ENCODE measurements at regions not wholly inside any gene's neighbourhood (a gene's known extent, or its start where the extent isn't known, plus 50 kb on each side); places are given as distances from the start of the nearest gene placed in this dataset.

DNA sequence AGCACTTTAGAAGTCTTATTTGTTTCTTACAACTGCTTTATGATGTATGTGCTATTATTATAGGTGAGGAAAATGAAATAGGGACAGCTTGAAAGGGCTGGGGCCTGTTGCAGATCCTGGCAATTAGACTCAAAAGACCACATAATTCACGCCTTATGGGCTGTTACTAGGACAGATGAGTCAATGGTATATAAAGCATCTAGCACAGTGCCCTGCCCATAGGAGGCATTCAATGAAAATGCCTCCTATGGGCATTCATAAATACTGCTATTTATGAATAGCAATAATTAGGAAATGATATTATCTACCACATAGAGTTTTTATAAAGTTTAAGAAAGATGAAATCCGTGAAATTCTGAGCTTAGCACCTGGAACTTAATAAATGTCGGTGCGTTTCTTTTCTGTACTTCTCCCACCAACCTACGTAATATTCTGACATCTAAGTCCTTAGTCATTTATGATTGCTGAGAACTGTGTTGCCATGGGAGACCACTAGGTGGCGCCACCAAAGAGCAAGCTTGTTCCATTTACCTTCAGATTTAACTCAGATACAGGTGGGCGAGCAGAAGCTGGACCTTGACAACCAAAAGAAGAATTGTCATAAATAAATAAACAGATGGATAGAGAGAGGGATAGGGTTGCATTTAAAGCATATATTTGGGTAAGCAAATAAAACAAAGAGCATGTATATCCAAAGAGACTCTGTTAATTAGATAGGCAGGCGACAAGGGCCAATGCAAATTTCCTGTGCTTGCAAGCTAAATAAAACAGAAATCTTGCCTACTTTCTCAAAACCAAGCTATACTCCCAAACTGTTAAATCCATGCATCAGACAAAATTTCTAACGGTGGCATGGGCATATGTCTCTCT lies 699.9 kb downstream of the INHBA start:
- no peak overlapping the region for H3K4me3 Mint-ChIP-seq
- H3K27me3 Mint-ChIP-seq (ENCODE audit: low read depth) = no peaks in the 10 kb centered on the region
- peaks cover 6% of the 10 kb centered on the region for H3K9me3 Mint-ChIP-seq
- no peaks in the 10 kb centered on the region for H3K36me3 Mint-ChIP-seq (ENCODE audit: insufficient read depth)
- H3K4me1 Mint-ChIP-seq (ENCODE audit: low read depth) = no peaks in the 10 kb centered on the region
- DNase-seq (no peak), ATAC-seq (no peak)

DNA sequence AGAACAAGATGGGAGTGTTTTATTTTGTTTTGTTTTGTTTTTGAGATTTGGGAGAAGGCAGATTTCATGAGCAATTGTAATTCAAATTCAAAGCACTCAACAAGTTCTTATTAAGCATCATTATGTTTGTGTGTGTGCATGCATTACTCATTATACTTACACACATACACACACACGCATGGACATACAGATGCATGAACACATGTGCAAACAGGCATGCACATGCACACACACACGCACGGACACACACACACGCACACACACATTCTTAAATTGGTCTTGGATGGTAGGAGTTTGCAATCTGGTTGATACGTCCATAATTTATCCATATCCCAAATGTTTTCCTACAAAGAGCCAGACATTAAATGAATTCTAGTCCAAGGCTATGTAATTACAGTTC lies 702.8 kb downstream of the INHBA start:
- Mint-ChIP-seq H3K4me1 (ENCODE audit: low read depth) (no peaks in the 10 kb centered on the region), H3K27me3 (ENCODE audit: low read depth) (no peaks in the 10 kb centered on the region), H3K4me3 (no peak overlapping the region), H3K9me3 (peaks cover 6% of the 10 kb centered on the region), H3K36me3 (ENCODE audit: insufficient read depth) (no peaks in the 10 kb centered on the region)
- ATAC-seq (no peak), DNase-seq (no peak)

DNA sequence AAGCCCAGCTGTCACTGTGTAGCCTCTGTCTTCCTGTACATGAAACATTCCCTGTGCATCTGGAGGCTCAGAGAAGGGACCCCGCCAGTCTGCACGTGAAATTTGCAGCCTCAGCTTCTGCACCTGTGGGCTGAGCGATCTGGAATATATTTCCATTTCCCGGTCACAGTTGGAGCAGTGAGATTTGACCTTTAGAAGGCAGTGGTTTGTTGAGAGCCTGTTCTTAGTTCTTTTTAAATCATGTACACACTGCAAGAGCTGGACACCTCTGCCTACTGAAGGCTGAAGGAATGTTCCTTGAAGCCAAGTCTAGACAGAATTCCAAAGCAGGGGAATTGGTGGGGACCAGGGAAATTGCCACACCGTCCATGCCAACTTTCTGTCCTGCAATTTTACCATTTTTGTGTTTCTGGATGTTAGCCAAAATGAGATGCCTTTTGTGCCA lies 706.6 kb downstream of the INHBA start:
- no peak overlapping the region for H3K4me3 Mint-ChIP-seq
- ATAC-seq = no peak
- H3K36me3 Mint-ChIP-seq (ENCODE audit: insufficient read depth) = no peaks in the 10 kb centered on the region
- H3K27me3 Mint-ChIP-seq (ENCODE audit: low read depth) = no peaks in the 10 kb centered on the region
- no peaks in the 10 kb centered on the region for H3K4me1 Mint-ChIP-seq (ENCODE audit: low read depth)
- DNase-seq = no peak
- peaks cover 8% of the 10 kb centered on the region for H3K9me3 Mint-ChIP-seq

DNA sequence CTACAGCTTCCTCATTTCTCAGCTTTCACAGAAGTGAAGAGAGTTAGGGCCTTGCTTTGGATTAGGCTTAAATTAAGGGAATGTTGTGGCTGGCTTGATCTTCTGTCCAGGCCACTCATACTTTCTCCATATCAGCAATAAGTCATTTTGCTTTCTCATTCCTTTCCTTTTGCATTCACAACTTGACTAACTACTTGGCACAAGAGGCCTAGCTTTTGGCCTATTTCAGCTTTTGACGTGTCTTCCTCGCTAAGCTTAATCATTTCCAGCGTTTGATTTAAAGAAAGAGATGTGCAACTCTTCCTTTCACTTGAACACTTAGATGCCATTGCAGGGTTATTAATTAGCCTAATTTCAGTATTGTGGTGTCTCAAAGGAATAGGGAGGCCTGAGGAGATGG lies 712.0 kb downstream of the INHBA start:
- Mint-ChIP-seq H3K4me1 (ENCODE audit: low read depth) (no peaks in the 10 kb centered on the region), H3K9me3 (peaks cover 9% of the 10 kb centered on the region), H3K36me3 (ENCODE audit: insufficient read depth) (no peaks in the 10 kb centered on the region), H3K4me3 (no peak overlapping the region), H3K27me3 (ENCODE audit: low read depth) (no peaks in the 10 kb centered on the region)
- DNase-seq = no peak
- no peak for ATAC-seq

DNA sequence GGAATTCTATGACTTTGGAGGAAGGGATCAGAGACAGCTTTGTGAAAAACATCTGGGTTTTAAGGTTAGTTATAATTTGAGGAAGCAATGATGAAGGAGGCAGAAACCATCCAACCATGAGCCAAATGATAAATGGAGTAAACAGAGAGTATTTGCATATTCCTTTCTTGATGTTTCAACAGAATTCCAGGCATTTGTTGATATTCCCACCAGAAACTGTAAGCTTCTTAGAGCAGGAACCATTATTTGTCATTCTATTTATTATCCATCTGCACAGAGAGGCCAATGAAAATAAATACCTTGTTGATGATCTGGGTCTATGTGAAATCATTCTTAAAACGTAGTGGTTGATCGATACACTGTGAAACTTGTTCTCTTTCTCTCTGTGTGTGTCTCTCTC lies 715.3 kb downstream of the INHBA start:
- Mint-ChIP-seq H3K4me1 (ENCODE audit: low read depth) (no peaks in the 10 kb centered on the region), H3K4me3 (no peak overlapping the region), H3K27me3 (ENCODE audit: low read depth) (no peaks in the 10 kb centered on the region), H3K36me3 (ENCODE audit: insufficient read depth) (no peaks in the 10 kb centered on the region), H3K9me3 (peaks cover 6% of the 10 kb centered on the region)
- no peak for DNase-seq
- no peak for ATAC-seq

DNA sequence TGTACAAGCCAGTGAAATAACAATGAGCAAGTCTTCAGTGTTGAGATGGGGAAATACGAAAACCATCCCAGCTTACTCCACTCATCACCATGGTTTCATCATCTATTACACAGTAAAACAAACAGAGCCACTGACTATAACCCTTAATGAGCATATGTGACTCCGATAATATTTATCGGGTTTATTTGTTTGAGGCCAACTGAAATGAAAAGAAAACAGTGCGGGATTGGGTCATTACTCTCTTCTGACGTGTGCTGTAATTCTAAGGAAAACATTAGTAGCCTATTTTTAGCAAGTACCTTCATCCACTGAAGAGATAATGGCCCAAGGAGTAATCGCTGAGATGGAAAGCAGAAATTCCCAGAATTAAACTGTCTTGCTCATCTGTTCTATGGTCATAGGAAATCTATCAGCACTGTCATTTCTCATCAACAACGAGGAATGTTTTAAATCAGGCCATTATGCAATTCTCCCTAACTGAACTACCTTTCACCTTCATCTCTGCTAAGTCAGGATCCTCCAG lies 716.5 kb downstream of the INHBA start:
- Mint-ChIP-seq H3K36me3 (ENCODE audit: insufficient read depth) (no peaks in the 10 kb centered on the region), H3K4me1 (ENCODE audit: low read depth) (no peaks in the 10 kb centered on the region), H3K9me3 (peaks cover 9% of the 10 kb centered on the region), H3K4me3 (no peak overlapping the region), H3K27me3 (ENCODE audit: low read depth) (no peaks in the 10 kb centered on the region)
- DNase-seq (no peak), ATAC-seq (no peak)

DNA sequence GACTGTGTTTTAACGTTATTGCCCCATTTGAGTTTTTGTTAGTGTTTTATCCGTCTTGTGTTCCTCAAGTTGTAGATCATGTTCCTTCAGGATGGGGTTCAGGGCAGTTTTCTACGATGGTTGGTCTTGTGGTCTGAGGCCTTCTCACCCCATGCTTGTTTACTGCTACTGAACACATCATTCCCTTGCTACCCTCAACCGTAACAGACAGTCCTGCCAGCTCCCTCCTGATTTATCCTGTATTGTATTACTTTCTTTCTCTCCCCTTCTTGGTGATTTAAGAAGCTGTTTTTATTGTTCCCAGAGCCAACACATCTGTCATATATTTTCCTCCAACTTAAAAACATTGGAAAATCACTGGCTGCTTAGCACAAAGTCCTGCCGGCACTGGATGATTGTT lies 719.8 kb downstream of the INHBA start:
- no peaks in the 10 kb centered on the region for H3K36me3 Mint-ChIP-seq (ENCODE audit: insufficient read depth)
- no peak for ATAC-seq
- H3K9me3 Mint-ChIP-seq = peaks cover 4% of the 10 kb centered on the region
- DNase-seq = no peak
- H3K4me1 Mint-ChIP-seq (ENCODE audit: low read depth) = no peaks in the 10 kb centered on the region
- no peak overlapping the region for H3K4me3 Mint-ChIP-seq
- no peaks in the 10 kb centered on the region for H3K27me3 Mint-ChIP-seq (ENCODE audit: low read depth)

DNA sequence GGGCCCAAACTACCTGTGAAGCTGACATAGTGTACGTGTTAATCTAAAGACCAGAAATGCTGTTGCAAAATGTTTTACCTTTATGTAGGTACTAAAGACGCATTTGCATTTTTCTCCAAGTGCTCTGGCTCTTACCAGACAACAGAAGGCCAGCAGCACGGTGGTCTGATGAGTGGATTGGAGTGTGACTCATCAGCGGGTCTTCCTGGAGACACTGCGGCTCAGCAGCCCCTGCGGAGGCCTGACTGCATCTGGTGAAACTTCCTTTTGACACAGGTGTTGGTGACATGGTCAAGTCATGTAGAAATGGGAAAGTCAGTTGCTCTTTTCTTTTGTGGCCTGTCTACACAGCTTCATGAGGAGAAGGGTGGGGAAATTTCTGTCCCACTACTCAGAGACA lies 723.6 kb downstream of the INHBA start:
- Mint-ChIP-seq H3K4me1 (ENCODE audit: low read depth) (no peaks in the 10 kb centered on the region), H3K36me3 (ENCODE audit: insufficient read depth) (no peaks in the 10 kb centered on the region), H3K9me3 (peaks cover 4% of the 10 kb centered on the region), H3K27me3 (ENCODE audit: low read depth) (no peaks in the 10 kb centered on the region), H3K4me3 (no peak overlapping the region)
- no peak for ATAC-seq
- DNase-seq = no peak

DNA sequence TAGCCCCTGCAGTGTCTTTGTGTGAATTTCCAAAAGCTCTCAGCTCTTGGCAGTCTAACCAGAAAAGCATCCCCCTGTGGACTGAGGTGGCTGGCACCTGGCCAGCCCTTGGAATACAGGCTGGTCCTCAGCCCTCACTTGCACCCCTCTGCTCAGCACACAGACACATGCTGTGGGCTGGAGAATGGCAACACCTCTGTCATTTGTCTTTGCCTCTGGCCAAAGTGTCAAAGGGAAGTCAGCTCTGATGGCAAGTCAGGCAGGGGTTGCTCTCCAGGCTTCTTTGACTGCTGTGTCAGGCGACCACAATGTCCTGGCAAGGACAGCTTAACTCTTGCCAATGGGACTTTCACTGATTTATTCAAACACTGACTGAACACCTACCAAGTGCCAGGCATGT lies 724.8 kb downstream of the INHBA start:
- Mint-ChIP-seq H3K4me1 (ENCODE audit: low read depth) (no peaks in the 10 kb centered on the region), H3K27me3 (ENCODE audit: low read depth) (no peaks in the 10 kb centered on the region), H3K36me3 (ENCODE audit: insufficient read depth) (no peaks in the 10 kb centered on the region), H3K4me3 (no peak overlapping the region), H3K9me3 (peaks cover 4% of the 10 kb centered on the region)
- no peak for ATAC-seq
- DNase-seq = no peak

DNA sequence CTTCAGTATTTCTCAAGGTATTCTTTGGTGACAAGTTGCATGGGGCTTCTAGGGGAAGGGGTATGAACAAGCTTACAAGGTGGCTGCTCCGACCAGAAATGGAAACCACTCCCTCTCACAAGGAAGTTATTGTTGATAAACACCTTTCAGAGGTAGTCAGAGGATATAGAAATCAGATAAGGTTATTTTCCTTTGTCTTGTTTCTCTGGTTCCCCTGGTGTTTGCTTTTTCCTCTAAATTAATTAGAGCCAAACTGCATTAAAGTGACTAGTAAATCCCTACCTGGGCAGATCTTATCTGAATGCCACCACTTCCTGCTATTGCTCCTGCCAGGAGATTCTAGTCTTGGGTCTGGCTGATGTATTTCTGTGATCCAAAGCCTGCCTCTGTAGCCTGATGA lies 725.4 kb downstream of the INHBA start:
- no peak for ATAC-seq
- no peak overlapping the region for H3K4me3 Mint-ChIP-seq

DNA sequence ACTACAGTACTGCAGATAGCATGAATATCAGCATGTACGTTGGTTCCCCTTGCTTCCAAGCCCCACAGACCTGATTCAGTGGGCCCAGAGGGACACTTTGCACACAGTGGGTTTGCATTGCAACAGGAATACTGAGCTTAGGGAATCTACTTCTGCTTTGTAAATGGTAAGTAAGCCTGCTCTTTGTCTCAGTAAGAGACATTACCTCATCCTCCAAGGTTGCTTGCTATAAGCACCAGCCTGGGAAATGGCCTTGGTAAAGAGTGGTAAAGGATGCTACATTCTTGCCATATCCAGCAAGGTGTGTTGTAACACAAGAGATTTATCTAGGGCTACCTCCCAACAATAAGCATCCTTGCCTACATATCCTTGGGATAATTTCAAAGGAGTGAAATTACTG lies 730.5 kb downstream of the INHBA start:
- ATAC-seq = no peak

More for the DNA sequence above, 725.4 kb downstream of the INHBA start:
- Mint-ChIP-seq H3K36me3 (ENCODE audit: insufficient read depth) (no peaks in the 10 kb centered on the region), H3K9me3 (peaks cover 4% of the 10 kb centered on the region), H3K4me1 (ENCODE audit: low read depth) (no peaks in the 10 kb centered on the region), H3K27me3 (ENCODE audit: low read depth) (no peaks in the 10 kb centered on the region)
- DNase-seq = no peak

DNA sequence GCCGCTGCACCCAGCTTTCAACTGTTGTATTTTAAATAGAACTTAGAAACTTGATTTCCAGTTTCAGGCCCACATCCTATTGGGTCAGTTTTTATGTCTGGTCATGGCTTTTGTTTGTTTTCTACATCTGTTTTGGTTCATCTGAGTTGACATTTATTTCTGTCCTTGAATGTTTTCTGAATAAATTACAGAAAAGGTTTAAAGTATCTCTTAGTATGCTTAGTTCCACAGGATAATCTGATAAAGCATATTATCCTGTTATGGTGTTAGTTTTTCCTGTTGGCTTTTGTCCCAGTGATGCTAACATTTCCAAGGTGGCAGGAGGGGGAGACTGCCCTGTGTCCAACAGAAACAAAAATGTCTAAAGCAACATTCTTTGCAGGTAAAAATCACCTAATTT lies 733.2 kb downstream of the INHBA start:
- ATAC-seq = no peak
- Mint-ChIP-seq H3K9me3 (no peaks in the 10 kb centered on the region), H3K4me1 (ENCODE audit: low read depth) (no peaks in the 10 kb centered on the region), H3K36me3 (ENCODE audit: insufficient read depth) (no peaks in the 10 kb centered on the region), H3K27me3 (ENCODE audit: low read depth) (no peaks in the 10 kb centered on the region), H3K4me3 (no peak overlapping the region)
- no peak for DNase-seq

More for the DNA sequence above, 730.5 kb downstream of the INHBA start:
- Mint-ChIP-seq H3K4me1 (ENCODE audit: low read depth) (no peaks in the 10 kb centered on the region), H3K27me3 (ENCODE audit: low read depth) (no peaks in the 10 kb centered on the region), H3K36me3 (ENCODE audit: insufficient read depth) (no peaks in the 10 kb centered on the region), H3K9me3 (no peaks in the 10 kb centered on the region), H3K4me3 (no peak overlapping the region)
- DNase-seq = no peak

DNA sequence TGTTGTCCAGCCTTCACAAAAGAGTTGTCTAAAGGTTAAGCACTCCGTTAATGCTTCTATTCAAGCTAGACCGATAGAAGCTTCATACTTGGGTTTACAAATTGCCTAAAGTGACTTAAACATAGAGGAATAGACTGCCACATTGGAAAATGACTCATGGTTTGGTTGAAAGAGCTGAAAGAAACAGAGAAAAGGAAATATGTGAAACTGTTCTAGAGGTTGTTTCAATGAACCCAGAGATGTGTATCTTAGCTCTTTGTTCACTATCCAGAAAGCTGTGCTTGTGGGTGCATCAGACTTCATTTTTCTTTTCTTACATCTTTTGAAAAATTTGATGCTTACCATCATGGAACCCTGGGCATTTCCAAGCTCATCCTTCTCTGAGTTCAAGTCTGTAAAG lies 736.2 kb downstream of the INHBA start:
- Mint-ChIP-seq H3K4me3 (no peak overlapping the region), H3K27me3 (ENCODE audit: low read depth) (no peaks in the 10 kb centered on the region), H3K4me1 (ENCODE audit: low read depth) (no peaks in the 10 kb centered on the region), H3K36me3 (ENCODE audit: insufficient read depth) (no peaks in the 10 kb centered on the region), H3K9me3 (no peaks in the 10 kb centered on the region)
- no peak for ATAC-seq
- no peak for DNase-seq

DNA sequence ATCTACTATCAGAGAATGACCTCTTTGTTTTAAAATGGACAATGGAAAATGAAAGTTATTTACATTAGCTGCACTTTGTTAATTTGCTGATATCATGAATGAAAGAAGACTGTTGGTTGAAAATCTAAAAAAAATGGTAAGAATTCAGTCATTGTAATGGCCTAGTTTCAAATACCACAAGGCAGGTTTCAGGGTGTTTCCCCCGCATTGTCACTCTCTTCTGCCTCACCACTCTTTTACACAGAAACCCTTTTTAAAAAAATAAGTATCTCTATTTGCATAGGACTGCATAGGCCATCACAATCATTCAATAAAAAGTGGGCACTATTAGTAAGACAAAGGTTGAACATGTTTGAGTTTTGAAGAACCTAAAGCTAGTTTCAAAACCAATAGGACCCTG lies 737.1 kb downstream of the INHBA start:
- Mint-ChIP-seq H3K9me3 (no peaks in the 10 kb centered on the region), H3K4me3 (no peak overlapping the region), H3K4me1 (ENCODE audit: low read depth) (no peaks in the 10 kb centered on the region), H3K27me3 (ENCODE audit: low read depth) (no peaks in the 10 kb centered on the region), H3K36me3 (ENCODE audit: insufficient read depth) (no peaks in the 10 kb centered on the region)
- ATAC-seq = no peak
- no peak for DNase-seq

DNA sequence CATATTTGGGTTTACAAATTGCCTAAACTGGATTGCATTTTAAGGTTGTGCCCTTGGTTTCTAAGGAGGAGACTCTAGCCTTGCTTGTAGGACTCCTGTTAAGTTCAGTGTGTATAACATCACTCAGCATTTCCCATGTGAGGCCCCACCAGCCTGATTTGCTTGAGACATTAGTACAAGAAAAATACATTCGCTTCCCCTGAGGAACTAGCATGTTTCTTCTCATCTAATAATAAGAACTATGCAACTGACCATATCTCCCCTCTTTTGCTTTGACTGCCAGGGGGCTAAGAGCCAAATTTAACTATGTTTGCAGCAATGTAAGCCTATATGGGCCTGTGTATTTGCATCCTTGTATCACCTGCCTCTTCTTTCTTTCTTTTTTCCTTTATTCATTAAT lies 737.9 kb downstream of the INHBA start:
- Mint-ChIP-seq H3K4me3 (no peak overlapping the region), H3K4me1 (ENCODE audit: low read depth) (no peaks in the 10 kb centered on the region), H3K36me3 (ENCODE audit: insufficient read depth) (no peaks in the 10 kb centered on the region), H3K9me3 (no peaks in the 10 kb centered on the region), H3K27me3 (ENCODE audit: low read depth) (no peaks in the 10 kb centered on the region)
- ATAC-seq (no peak), DNase-seq (no peak)

All from activated T-cell treated with anti-CD3 and anti-CD28 coated beads, Interleukin-2, amount 50 U/mL, for 4 hours (primary cell).